K562 (cell line): ENCODE measurements at regions not wholly inside any gene's neighbourhood (a gene's known extent, or its start where the extent isn't known, plus 50 kb on each side); places are given as distances from the start of the nearest gene placed in this dataset.

Experiments used
- ATAC-seq: fragments of 200-7000 bp; cut with Tn5 transposase; 3 replicates; pipeline ENCODE4 v1.9.1; 2020; ENCODE audit warnings: moderate library complexity
- BruUV-seq: library from RNA; stranded (reverse); fragments of 400-500 nt; replicated peaks from 2 replicates; lab custom pipeline; 2021; lab: Mats Ljungman, UMichigan
- CTCF ChIA-PET: fragments of 300-600 bp; formaldehyde crosslinking; extraction: SDS; loops from one replicate; lab custom pipeline; 2021; ENCODE audit warnings: low intra/inter-chr PET ratio; lab: Yijun Ruan, JAX
- POLR2A ChIA-PET: fragments of 300-600, 350-650 bp; sonication (Branson Sonifier 250); formaldehyde crosslinking; extraction: SDS; loops from one replicate; lab custom pipeline; 2021; ENCODE audit warnings: antibody characterized with exemption, inconsistent platforms; lab: Yijun Ruan, JAX
- DNase-seq, 4 experiments: peaks; one replicate each; pipeline versions ENCODE4 v3.0.0 to v3.0.0-alpha.2; 2011 to 2018; ENCODE audit warnings: low spot score in 3 of 4, mixed read lengths in 3 of 4; ENCODE audit errors: extremely low read depth in 1 of 4
- FAIRE-seq: peaks from 2 replicates; lab custom pipeline; 2011; peaks lifted over from hg19 to GRCh38; lab: Jason Lieb, UNC
- H2AFZ ChIP-seq: 2 replicates; pipeline ENCODE4 v1.6.0; 2011; ENCODE audit warnings: low read depth, low read length, control low read depth, inconsistent platforms
- H3K27ac ChIP-seq: fragments of 200-600 bp; 3 replicates; pipeline ENCODE4 v1.8.0; 2011; ENCODE audit warnings: low read depth, mild to moderate bottlenecking, control low read depth, inconsistent platforms, low read length, moderate library complexity, mixed read lengths; ENCODE audit errors: extremely low read depth
- H3K27me3 ChIP-seq, 2 experiments: fragments of 300-600 bp in 1 of 2; 2 replicates in 1 of 2; 3 replicates in 1 of 2; pipeline versions ENCODE4 v1.6.0 to v1.8.0; 2011; ENCODE audit warnings: inconsistent platforms in 2 of 2, low read length in 2 of 2, mild to moderate bottlenecking in 1 of 2, mixed read lengths in 1 of 2, moderate library complexity in 1 of 2; ENCODE audit not compliant: control insufficient read depth in 2 of 2, insufficient read depth in 2 of 2
- H3K36me3 ChIP-seq: fragments of 300-600 bp; 3 replicates; pipeline ENCODE4 v1.8.0; 2011; ENCODE audit warnings: mild to moderate bottlenecking, low read length, inconsistent platforms; ENCODE audit not compliant: control insufficient read depth, insufficient read depth
- H3K4me1 ChIP-seq, 2 experiments: fragments of 200-600 bp in 1 of 2; replicated peaks in 1 of 2; 2 replicates in 1 of 2; 3 replicates in 1 of 2; pipeline versions ENCODE4 v1.5.1 to v1.8.0; 2011; ENCODE audit warnings: inconsistent platforms in 2 of 2, low read length in 2 of 2, mild to moderate bottlenecking in 1 of 2, mixed read lengths in 1 of 2, moderate library complexity in 1 of 2; ENCODE audit not compliant: control insufficient read depth in 2 of 2, insufficient read depth in 2 of 2
- H3K4me2 ChIP-seq: 2 replicates; pipeline ENCODE4 v1.6.1; 2011; ENCODE audit warnings: low read length, control low read depth, inconsistent platforms, mixed read lengths; ENCODE audit not compliant: insufficient read depth
- H3K4me3 ChIP-seq: fragments of 200-600 bp; sonication (generic), shearing (Covaris generic); 2 replicates; pipeline ENCODE4 v1.5.1; 2016; ENCODE audit warnings: control low read depth, inconsistent platforms
- H3K79me2 ChIP-seq: fragments of 200-600 bp; 3 replicates; pipeline ENCODE4 v1.8.0; 2011; ENCODE audit warnings: low read length, inconsistent platforms; ENCODE audit not compliant: control insufficient read depth, insufficient read depth
- H3K9ac ChIP-seq, 2 experiments: 2 replicates each; pipeline versions ENCODE4 v1.6.0 to v1.6.1; 2011; ENCODE audit warnings: low read depth in 2 of 2, low read length in 2 of 2, control low read depth in 1 of 2, inconsistent platforms in 1 of 2, mild to moderate bottlenecking in 1 of 2, mixed read lengths in 1 of 2; ENCODE audit not compliant: insufficient read depth in 1 of 2
- H3K9me1 ChIP-seq: one replicate; pipeline ENCODE4 v1.6.0; 2011; ENCODE audit warnings: inconsistent platforms, mild to moderate bottlenecking, low read length, moderate library complexity; ENCODE audit not compliant: control insufficient read depth, insufficient read depth
- H3K9me3 ChIP-seq: replicated peaks from 2 replicates; pipeline ENCODE4 v1.5.1; 2011; ENCODE audit warnings: low read depth, low read length, inconsistent platforms; ENCODE audit not compliant: control insufficient read depth, insufficient read depth
- H4K20me1 ChIP-seq: replicated peaks from 2 replicates; pipeline ENCODE4 v1.6.1; 2011; ENCODE audit warnings: low read length, inconsistent platforms, mixed read lengths; ENCODE audit not compliant: control insufficient read depth, insufficient read depth
- EP400 ChIP-seq: fragments of 450-650 bp; IDR thresholded peaks from 2 replicates; pipeline ENCODE4 v1.6.1; 2017; ENCODE audit warnings: antibody characterized with exemption, mild to moderate bottlenecking, moderate library complexity
- KDM4B ChIP-seq, 2 experiments: fragments of 450-650 bp in 1 of 2; sonication (generic) in 1 of 2; IDR thresholded peaks; 2 replicates each; pipeline ENCODE4 v1.6.1; 2016 to 2017; ENCODE audit warnings: borderline replicate concordance in 2 of 2, antibody characterized with exemption in 1 of 2, low read depth in 1 of 2, mild to moderate bottlenecking in 1 of 2
- MEF2D ChIP-seq: conservative IDR thresholded peaks from 2 replicates; pipeline ENCODE4 v1.6.1; 2016; ENCODE audit warnings: low read depth, missing genetic modification characterization, missing compliant biosample characterization
- MTA3 ChIP-seq: fragments of 450-650 bp; formaldehyde crosslinking; IDR thresholded peaks from 2 replicates; pipeline ENCODE4 v1.6.1; 2017; ENCODE audit warnings: mild to moderate bottlenecking, borderline replicate concordance
- SRF ChIP-seq, 2 experiments: fragments of 250-450, 450-650 bp in 1 of 2; sonication (Bioruptor Pico) in 1 of 2; sonication (generic) in 1 of 2; formaldehyde crosslinking; IDR thresholded peaks; 2 replicates each; pipeline versions ENCODE4 v1.5.0 to v1.5.1; 2020 to 2022; ENCODE audit warnings: mild to moderate bottlenecking in 1 of 2, missing genetic modification reagents in 1 of 2
- TEAD1 ChIP-seq, 2 experiments: fragments of 450-650 bp in 1 of 2; sonication (generic) in 1 of 2; formaldehyde crosslinking; IDR thresholded peaks; 2 replicates each; pipeline versions ENCODE4 v1.4.0 to v1.8.0; 2020 to 2022; ENCODE audit warnings: mild to moderate bottlenecking in 2 of 2, missing genetic modification reagents in 1 of 2
- WGBS: fragments of 100-300 bp; shearing (Covaris generic); methylation state at CpG from one replicate; pipeline ENCODE4 v1.1.6; 2016; ENCODE audit warnings: low coverage, mixed read lengths; ENCODE audit not compliant: insufficient coverage; ENCODE audit errors: missing lambda C conversion rate; 5-methylcytosine and 5-hydroxymethylcytosine counted together
- in situ Hi-C: fragments of 300-500 bp; cut with MboI; formaldehyde crosslinking; loops from 4 replicates; pipeline ENCODE4 v1.15.0; 2018; ENCODE audit warnings: inconsistent platforms, mixed read lengths
- intact Hi-C: fragments of 100-400 bp; cut with micrococcal nuclease; formaldehyde crosslinking; loops from 2 replicates; pipeline ENCODE4 v1.14.2; 2022
- TF ChIP-seq, protein P1 (sequence below), 2 experiments: fragments of 450-650 bp in 1 of 2; sonication (generic) in 1 of 2; formaldehyde crosslinking in 1 of 2; IDR thresholded peaks; 2 replicates each; pipeline versions ENCODE4 v1.7.1 to v1.9.0; 2016 to 2022; ENCODE audit warnings: inconsistent platforms in 1 of 2, mild to moderate bottlenecking in 1 of 2, missing genetic modification reagents in 1 of 2

DNA sequence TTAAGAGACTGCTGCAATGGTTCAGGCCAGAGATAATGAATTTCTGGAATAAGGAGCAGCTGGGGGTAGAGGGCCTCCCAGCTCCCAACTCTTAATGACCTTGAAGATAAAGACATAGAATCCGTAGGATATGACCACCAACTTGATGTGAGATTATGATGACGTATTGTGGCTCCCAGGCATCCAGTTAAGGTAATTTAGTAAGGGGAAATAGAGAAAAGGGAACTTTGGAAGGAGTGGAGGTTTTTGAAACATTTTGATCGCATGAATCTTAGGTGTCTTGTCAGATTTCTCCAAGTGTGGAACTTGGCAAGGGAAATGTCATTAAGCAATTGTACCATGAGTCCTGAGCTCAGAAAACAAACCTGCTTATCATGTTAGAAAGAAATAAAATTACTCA lies 277.3 kb upstream of the TANK start:
- TF ChIP-seq KDM4B (IDR thresholded peaks at IDR 0.05; ENCODE audit: borderline replicate concordance in 2 of 2, low read depth in 1 of 2), result no peak
- in situ Hi-C loops, result no loop called here
- no peaks in the 10 kb centered on the region for H3K36me3 ChIP-seq
- no peak for ATAC-seq
- WGBS, result 0% methylated on average over 3 of the region's 3 CpGs
- no peaks in the 10 kb centered on the region for H3K27me3 ChIP-seq
- no peak for FAIRE-seq
- H3K4me1 ChIP-seq, result no peaks in the 10 kb centered on the region
- ChIA-PET CTCF (no interaction called here), POLR2A (no interaction called here)
- no peaks in the 10 kb centered on the region for H3K79me2 ChIP-seq
- H3K9me3 ChIP-seq, result no peaks in the 10 kb centered on the region
- no TSS peak for BruUV-seq
- no peak overlapping the region for H3K27ac ChIP-seq
- H3K4me2 ChIP-seq, result no peak overlapping the region
- DNase-seq, result no peak
- H3K4me3 ChIP-seq, result no peak overlapping the region
- H2AFZ ChIP-seq, result no peak overlapping the region
- H3K9ac ChIP-seq, result no peak overlapping the region
- no peaks in the 10 kb centered on the region for H3K9me1 ChIP-seq
- intact Hi-C loops, result no loop called here
- no peaks in the 10 kb centered on the region for H4K20me1 ChIP-seq

DNA sequence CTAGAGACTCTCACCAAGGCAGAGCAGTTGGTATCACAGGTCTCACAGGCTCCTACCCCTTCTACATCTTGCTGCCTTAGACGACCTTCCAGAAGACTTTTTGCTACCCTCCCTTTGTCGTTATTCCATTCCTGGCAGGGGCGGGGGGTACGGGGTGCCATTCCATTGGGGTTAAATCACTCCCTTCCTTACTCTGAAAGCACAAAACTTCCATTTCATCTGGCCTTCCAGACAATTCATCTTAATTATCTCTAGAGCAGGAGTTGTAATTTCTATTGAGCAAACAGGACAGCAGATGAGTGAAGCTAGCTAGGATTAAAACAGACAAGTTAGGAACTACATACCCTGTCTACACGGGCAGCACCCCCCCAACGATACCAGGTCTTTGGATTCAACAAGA lies 276.2 kb upstream of the TANK start:
- no peaks in the 10 kb centered on the region for H4K20me1 ChIP-seq
- no peak overlapping the region for H3K4me3 ChIP-seq
- DNase-seq (no peak), ATAC-seq (no peak), FAIRE-seq (no peak)
- CTCF ChIA-PET, result no interaction called here
- H3K4me1 ChIP-seq, result no peaks in the 10 kb centered on the region
- no peak overlapping the region for H2AFZ ChIP-seq
- in situ Hi-C loops, result no loop called here
- no peaks in the 10 kb centered on the region for H3K36me3 ChIP-seq
- POLR2A ChIA-PET, result no interaction called here
- H3K27ac ChIP-seq, result no peak overlapping the region
- no peak overlapping the region for H3K9ac ChIP-seq
- H3K27me3 ChIP-seq, result no peaks in the 10 kb centered on the region
- no peak overlapping the region for H3K4me2 ChIP-seq
- WGBS, result under 1% methylated on average over 6 of the region's 6 CpGs
- H3K9me1 ChIP-seq, result no peaks in the 10 kb centered on the region
- H3K9me3 ChIP-seq, result no peaks in the 10 kb centered on the region
- intact Hi-C loops, result no loop called here
- no peaks in the 10 kb centered on the region for H3K79me2 ChIP-seq
- no TSS peak for BruUV-seq
- TF ChIP-seq MTA3, result no peak
- no peak for TF ChIP-seq EP400
- no peak for TF ChIP-seq MEF2D (tag)
- no peak for TF ChIP-seq SRF (CRISPR knock-in tag; IDR thresholded peaks at IDR 0.05)
- no peak for TF ChIP-seq TEAD1 (CRISPR knock-in tag; IDR thresholded peaks at IDR 0.05)
- TF ChIP-seq, protein P1, sequence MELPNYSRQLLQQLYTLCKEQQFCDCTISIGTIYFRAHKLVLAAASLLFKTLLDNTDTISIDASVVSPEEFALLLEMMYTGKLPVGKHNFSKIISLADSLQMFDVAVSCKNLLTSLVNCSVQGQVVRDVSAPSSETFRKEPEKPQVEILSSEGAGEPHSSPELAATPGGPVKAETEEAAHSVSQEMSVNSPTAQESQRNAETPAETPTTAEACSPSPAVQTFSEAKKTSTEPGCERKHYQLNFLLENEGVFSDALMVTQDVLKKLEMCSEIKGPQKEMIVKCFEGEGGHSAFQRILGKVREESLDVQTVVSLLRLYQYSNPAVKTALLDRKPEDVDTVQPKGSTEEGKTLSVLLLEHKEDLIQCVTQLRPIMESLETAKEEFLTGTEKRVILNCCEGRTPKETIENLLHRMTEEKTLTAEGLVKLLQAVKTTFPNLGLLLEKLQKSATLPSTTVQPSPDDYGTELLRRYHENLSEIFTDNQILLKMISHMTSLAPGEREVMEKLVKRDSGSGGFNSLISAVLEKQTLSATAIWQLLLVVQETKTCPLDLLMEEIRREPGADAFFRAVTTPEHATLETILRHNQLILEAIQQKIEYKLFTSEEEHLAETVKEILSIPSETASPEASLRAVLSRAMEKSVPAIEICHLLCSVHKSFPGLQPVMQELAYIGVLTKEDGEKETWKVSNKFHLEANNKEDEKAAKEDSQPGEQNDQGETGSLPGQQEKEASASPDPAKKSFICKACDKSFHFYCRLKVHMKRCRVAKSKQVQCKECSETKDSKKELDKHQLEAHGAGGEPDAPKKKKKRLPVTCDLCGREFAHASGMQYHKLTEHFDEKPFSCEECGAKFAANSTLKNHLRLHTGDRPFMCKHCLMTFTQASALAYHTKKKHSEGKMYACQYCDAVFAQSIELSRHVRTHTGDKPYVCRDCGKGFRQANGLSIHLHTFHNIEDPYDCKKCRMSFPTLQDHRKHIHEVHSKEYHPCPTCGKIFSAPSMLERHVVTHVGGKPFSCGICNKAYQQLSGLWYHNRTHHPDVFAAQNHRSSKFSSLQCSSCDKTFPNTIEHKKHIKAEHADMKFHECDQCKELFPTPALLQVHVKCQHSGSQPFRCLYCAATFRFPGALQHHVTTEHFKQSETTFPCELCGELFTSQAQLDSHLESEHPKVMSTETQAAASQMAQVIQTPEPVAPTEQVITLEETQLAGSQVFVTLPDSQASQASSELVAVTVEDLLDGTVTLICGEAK (IDR thresholded peaks at IDR 0.05), result no peak
- TF ChIP-seq, protein P1 (CRISPR knock-in tag; IDR thresholded peaks at IDR 0.05), result no peak
